HG02943 (cell line): ENCODE measurements at regions not wholly inside any gene's neighbourhood (a gene's known extent, or its start where the extent isn't known, plus 50 kb on each side); places are given as distances from the start of the nearest gene placed in this dataset.
"Not testable (repeated sequence)": the region's sequence is repeated elsewhere in the genome, so short reads cannot be mapped to it uniquely, and the experiment has no call there.

ENCODE experiments used
- ATAC-seq: cut with Tn5 transposase; IDR thresholded peaks from one replicate; pipeline ENCODE4 v1.9.1; 2021; ENCODE audit warnings: mild to moderate bottlenecking, low read depth, moderate library complexity; ENCODE audit not compliant: unreplicated experiment

DNA sequence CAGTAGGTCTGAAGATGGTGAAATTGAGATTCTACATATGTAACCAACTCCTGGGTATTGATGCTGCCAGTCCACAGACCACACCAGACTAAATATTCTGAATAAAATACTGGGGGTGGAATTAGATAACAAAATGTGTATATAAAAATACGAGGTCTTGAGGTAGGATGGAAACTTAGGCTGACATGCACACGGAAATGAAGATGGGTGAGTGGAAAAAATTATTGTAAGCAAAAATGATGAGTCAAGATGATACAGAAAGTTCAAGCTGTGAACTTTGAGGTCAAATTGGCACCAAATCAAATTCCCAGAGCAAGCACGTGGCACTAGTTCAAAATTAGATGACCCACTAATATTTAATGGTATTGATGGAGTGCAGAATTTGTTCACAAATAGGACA, 713.4 kb upstream of the ACO1 start:
- ATAC-seq = no peak

DNA sequence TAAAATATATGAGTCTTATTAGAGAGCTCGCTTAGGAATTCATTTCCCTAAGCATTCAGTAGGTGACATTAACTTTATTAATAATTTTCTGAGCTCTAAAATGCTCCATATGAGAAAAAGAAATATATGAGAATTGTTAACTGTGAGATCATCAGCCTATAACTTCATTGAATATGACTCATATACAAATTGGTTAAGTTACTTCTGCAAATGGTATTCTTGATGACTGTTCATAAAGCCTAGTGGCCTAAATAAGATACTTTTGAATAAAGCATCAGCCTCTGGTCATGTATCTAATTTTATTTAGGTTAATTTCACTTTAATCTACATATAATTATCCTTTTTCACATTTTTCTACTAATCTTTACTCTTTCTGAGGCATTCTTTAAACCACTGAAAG, 710.2 kb upstream of the ACO1 start:
- no peak for ATAC-seq

DNA sequence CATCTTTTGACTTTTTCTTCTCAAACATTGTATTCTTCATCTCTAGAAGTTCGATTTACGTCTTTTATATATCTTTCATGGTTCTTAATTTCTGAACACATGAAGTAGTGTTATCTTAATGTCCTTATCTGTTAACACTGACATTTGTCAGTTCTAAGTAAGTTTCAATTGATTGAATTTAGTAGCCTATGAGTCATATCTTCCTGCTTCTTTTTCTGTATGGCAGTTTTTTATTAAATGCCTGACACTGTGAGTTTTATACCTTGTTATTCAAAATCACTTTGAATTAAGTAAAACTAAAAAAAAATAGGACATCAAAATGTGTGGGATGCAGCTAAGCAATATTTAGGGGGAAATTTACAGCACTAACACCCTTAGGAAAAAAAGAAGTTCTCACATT, 707.0 kb upstream of the ACO1 start:
- ATAC-seq = no peak

DNA sequence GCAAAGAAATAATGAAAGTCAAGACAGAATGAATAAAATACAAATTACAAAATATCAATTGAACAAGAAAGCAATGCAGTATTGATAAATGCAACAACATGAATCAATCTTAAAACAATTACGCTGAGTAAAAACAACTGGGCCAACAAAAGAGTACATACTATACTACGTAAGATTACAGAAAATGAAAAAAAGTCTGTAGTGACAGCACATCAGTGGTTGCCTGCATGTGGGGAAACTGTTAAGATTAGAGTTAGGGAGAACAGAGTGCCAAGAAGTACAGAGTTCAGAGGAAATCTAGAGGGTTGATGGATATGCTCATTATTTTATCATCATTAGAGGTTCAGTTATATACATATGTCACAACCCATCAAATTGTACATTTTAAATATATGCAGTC, 706.6 kb upstream of the ACO1 start:
- ATAC-seq = no peak

DNA sequence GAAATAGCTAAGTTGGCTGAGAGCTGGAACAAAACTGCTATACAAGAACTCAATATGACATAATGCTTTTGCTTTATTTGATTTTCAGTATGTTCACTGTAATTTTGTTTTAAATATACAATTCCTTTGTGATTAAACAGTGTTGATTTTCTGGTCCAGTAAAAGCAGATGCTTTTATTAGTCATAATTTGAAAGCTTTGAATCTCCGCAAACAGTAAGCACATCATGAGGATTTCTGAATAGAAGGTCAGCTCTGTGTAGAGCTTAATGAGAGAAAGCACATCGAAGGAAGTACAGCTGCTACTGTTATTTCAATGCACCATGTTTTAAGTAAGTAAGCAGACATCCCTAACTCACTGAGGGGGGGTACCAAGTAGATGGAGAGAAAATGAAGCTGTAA, 701.3 kb upstream of the ACO1 start:
- no peak for ATAC-seq

DNA sequence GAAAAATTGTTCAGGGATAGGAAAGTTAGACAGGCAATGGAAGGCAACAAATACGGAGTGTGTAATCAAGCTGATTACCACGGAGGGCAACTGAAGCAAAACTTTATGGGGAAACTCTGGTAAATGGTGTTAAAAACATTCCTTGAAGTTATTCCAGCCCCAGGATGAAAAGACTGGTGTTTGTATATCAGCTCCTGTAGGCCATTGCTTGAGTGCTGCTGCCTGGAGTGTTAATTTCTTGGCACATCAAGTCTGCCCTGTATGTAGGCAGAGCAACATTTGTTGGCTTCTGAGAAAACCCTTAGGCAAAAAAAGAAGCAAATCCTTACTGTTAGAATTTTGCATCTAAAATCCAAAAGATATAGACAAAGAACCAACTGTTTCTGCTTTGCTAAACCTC, 686.5 kb upstream of the ACO1 start:
- no peak for ATAC-seq

DNA sequence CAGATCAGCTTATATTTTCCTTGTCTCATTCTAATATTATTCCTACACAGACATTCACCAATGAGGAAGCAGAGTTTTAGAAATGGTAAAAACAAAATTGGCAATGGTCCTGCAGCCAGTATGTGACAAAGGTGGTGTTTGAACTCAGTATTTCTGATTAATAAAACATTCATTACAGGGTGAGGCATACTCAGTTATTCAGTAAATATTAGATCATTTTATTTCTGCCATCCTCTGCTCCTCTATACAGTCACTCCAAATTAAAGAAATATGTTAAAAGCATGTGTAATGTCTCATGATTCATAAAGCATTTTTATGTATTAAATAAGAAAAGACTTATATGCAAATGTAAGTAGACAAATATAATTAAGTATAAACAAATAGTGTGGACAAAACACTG, 684.6 kb upstream of the ACO1 start:
- ATAC-seq = no peak

DNA sequence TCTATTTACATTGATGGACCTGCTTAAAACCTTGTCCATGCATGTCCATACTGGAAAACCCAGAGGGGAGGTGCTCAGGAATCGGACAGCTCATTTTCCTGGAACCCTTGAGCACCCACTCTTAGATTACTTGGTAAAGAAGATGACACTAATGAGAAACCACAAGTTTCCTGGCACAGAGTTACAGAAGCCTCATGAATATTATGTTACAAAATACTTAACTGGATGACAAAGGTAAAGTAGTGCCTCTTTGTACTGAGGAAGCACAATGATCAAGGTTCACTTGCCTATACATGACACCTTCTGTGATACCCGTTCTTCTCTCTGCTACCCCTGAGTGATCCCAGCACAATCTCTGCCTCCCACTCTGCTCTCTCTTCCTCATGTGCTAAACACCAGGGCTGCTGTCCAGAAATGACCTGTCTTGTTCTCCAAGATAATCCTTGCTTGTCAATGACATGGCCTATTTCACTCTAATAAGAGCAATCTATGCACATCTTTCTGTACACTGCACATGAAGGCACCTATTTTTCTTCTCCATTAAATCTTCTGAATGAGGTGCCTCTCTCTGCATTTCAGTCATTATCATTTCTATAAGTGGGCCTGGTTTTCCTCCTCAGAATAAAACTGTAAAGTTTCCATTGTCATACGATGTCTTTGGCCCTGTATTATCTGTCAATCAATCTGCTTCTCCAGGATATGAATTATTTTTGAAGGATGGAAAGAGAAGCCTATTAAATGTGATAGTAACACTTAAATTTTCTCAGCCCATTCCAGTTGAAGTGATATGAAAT, 684.0 kb upstream of the ACO1 start:
- ATAC-seq = no peak

DNA sequence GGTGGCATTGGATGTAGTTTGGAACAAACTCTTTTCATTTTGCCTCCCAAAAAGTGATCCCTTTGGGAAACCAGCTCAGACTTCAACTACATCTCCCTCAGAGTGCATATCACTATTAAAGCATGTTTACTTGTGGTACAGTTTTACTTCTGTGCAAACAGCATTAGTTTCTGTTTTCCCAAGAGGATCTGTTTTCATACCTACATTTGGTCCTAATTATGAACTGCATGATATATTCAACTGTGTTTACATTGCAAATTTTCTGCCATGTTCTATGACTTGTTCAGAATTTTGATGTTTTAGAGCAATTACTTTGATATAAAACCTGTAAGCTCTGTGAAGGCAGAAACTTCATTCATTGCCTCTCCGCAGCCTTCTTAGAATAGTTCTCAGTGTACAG, 681.5 kb upstream of the ACO1 start:
- ATAC-seq = no peak

DNA sequence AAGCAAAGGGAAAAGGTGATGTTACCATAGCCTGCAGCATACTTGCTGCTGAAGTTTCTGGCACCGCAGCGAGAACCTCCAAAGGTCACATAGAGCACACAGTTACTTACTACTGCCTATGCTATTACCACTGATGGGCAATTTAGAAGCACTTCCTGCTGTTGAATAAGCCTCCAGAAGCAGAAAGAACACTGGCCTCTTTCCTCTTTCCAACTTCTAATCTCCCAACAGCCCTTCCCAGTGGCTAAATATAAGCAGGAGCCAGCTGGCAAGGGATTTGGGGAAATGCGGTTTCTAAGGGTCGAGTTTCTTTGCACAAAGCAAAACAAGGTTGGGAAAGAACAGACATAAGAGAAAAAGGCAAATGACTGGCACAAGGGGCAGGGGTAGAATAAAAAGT, 669.2 kb upstream of the ACO1 start:
- ATAC-seq = no peak

DNA sequence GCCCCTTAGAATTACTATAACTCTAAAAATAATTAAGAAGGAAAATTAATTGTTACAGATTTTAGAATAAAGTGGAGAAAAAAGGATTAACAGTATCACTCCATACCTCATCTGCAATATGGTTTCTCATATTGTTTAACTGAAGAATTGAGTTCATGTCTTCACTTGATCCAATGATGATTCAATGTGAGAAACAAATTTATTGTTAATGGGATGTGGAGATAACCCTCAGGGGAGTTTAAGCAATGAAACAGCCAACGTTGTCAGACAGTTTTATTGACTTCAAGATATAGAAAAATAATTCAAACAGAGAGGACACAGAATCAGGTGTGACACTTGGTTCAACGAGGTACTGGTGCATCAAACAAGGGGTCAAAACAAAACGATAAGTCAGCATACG, 665.2 kb upstream of the ACO1 start:
- ATAC-seq = no peak

DNA sequence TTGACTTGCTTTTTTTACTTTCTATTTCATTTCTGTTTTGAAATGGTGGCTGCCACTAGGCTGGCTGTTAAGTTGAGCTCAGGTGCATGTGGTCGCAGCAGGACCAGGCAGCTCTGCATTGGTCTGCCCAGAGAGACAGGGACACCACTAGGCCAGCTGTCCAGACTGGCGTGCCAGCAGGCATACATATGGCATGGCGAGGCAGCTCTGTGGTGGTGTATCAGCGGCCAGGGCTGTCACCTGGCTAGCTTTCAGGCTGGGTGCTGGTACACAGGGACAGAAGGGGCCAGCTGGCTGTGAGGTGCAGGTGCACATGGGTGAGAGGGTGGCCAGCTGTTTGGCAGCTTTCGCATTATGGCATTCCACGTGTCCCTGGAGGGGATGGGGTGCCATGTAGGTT, 654.0 kb upstream of the ACO1 start:
- ATAC-seq = no peak

DNA sequence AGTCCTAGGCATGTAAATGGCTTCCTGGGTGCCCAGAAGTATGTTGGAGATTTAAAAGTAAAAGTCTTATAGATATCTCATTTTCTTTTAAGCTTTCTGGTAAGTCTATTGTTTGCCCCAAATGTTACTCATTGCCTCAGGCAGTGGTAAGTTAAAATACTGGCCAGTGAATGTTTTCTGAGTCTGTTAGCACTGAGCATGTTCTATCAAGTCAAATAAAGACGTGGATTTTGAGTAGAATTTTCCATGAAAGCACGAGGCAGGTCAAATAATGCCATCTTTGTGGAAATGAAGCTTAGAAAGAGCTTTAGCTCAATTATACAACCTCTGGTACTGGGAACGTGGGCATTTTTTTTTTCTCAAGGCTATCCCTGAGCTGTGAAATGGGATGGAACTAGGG, 651.3 kb upstream of the ACO1 start:
- ATAC-seq = no peak

DNA sequence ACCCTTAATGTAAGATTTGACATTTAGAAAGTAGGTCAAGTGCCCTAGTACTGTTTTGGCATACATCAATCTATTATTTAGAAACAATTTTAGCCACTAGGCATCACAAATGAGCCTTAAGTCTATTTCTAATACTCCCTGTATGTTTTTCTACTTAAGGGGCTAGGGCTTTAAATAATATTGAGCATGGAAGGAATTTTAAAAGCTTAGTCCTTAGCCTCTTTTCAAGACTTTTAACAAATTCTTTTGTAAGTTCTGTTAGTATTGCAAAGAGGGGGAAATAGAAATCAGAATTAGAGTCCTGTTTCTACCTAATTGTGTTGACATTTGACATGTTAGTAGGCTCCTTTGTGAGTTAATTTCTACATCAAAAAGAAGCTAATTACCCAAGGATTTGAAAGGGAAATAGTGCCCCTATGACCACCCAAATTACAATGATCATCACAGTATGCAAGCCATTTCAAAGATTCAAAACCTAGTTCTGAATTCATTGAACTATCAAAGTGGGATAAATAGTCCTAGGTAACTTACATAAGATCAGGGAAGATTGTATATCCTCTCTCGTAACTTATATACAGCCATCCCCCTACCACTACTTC, 647.8 kb upstream of the ACO1 start:
- ATAC-seq = no peak

DNA sequence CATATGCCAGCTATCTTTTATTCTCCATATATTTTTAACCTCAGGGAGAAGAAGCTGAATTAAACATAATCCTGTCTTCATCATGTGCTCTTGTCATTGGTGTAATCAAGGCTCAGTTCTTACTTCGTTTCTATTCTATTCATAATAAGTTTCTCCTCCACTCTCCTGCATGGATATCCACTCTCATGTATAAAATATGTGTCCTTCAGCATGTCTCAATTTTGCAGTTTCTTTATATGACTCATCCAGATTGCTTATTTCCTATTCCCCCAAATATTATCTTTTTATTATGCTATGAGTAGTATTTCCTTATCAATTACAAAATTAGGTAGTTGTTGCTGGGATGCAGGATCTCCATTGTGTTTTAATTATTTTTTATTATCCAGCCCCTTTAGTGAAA, 643.7 kb upstream of the ACO1 start:
- ATAC-seq = no peak

DNA sequence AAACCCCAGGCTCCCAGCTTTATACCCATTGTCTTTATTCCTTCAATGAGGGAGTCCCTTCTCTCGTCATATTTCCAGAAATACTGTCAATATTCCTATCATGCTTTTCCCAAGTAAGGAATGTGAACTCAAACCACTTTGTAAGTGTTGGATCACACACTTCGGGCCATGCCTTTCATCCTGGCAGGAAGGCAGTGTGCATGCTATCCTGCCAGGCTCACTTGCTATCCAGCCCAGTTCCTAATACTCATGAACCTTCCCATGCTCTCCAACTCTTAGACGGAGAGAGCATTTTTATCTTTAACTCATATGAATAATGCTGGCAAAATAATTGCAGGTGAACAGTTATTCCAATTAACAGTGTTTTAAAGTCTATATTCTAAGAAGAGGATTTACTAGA, 639.9 kb upstream of the ACO1 start:
- ATAC-seq = no peak

DNA sequence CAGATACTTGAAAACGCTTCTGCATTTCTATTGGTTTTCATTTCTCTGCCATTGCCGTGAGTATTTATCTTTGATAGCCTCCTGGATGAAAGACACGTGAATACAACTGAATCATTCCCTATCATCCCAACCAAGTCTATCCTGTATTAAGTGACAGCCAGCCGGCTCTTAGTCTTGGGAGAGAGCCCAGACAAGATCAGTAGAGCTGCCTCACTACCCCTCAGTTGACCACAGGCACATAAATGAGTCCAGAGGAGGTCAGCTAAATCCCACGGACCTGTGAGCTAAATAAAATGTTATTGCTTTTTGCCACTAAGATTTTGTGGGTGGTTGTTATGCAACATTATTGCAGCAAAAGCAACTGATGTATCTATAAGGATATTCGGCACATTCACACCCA, 639.0 kb upstream of the ACO1 start:
- ATAC-seq = no peak

DNA sequence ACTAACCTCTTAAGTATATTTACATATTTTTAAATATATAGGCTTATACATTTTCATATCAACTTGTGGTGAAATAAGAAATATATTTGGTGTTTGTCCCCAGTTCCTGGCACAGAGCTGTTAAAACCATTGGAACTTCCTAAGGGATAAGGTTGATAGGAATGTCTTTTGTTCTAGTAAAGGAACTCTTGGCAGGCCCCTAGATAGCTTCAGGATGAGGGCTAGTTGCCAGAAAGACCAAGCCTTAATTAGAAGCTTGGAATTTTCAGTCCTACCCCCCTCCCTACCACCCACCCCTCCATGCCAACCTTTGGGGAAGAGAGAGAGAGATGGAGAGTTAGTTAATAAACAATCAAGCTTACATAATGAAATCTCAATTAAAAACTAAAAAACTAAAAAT, 638.6 kb upstream of the ACO1 start:
- no peak for ATAC-seq

DNA sequence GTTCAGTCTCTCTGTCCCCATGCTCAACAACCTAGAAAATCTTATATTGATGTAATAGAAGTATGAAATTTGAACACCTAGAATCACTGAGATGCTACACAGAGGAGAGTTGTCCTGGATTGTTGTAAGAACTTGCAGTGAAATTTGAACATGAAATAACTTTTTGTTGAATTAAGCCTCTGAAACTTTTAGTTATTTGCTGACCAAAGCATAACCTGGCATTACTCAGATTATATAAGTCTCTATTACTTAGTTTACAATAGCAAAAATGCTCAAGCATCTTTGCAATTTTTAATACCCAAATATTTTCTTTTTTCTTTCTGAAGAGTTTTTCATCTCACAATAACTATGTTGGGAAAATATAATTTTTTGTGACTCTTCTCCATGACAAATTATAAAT, 630.7 kb upstream of the ACO1 start:
- no peak for ATAC-seq

DNA sequence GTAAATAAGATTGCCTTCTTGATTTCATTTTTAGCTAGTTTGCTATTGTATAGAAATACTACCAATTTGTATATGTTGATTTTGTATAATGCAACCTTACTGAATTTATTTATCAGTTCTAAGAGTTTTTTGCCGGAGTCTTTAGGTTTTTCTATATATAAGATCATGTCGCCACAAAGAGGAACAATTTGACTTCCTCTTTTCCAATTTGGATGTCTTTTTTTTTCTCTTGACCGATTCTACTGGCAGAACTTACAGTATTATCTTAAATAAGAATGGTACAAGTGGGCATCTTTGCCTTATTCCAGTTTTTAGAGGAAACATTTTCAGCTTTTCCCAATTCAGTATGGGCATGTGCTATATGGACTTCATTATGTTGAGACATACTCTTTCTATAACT, 624.7 kb upstream of the ACO1 start:
- no peak for ATAC-seq

DNA sequence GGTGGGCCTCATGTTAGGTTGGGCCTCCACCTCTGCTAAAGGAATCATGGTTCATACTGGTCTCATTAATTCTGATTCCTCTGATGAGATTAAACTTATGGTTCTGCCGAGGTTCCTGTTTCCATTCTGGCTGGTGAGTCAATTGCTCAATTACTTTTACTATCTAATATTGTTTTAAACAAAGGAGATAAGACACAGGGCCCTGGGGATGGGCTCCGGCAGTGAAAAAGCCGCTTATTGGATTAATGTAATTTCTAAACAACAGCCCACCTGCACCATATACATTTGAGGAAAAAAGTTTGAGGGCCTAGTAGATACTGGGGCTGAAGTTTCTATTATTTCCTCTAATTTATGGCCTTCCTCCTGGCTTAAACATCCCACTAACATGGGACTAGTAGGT, 610.4 kb upstream of the ACO1 start:
- ATAC-seq = not testable (repeated sequence)

DNA sequence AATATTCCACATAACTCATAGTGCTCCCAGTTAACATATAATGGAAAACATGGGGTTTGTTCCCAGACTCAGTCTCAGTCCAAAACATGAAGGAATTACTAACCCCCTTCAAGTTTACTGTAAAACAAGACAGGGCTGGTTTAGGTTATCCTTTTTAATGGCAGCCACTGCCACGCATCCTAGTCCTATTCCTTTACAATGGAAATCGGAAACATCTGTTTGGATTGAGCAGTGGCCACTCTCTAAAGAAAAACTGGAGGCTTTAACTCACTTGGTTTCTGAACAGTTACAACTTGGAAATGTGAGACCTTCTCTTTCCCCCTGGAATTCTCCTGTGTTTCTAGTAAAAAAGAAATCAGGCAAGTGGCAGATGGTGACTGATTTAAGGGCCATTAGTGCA, 609.9 kb upstream of the ACO1 start:
- no peak for ATAC-seq

DNA sequence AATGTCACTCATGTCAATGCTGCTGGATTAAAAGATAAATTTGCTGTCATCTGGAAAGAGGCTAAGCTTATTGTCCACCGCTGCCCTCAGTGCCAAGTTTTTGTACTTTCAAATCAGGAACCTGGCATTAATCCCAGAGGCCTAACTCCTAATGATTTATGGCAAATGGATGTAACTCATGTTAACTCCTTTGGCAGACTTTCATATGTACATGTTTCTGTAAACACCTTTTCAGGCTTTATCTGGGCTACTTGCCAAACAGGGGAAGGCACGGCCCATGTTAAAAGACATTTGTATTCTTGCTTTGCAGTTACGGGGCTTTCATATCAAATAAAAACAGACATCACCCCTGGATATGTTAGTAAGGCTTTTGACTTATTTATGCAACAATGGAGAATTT, 608.0 kb upstream of the ACO1 start:
- ATAC-seq = no peak
